Choroid plexus epithelial cell (primary cell): ENCODE measurements at regions not wholly inside any gene's neighbourhood (a gene's known extent, or its start where the extent isn't known, plus 50 kb on each side); places are given as distances from the start of the nearest gene placed in this dataset.

ENCODE experiments used
- DNase-seq: peaks from one replicate; pipeline ENCODE4 v3.0.0-alpha.2; 2010; ENCODE audit warnings: low read depth
- H3K4me3 ChIP-seq: 2 replicates; pipeline ENCODE4 v1.5.1; 2011; ENCODE audit warnings: low read depth, mild to moderate bottlenecking, control low read depth, low read length, moderate library complexity
- TF ChIP-seq, protein P1 (sequence below): conservative IDR thresholded peaks from 2 replicates; pipeline ENCODE4 v1.5.1; 2011; ENCODE audit warnings: low read depth, mild to moderate bottlenecking, control low read depth, inconsistent platforms, low read length, moderate library complexity

DNA sequence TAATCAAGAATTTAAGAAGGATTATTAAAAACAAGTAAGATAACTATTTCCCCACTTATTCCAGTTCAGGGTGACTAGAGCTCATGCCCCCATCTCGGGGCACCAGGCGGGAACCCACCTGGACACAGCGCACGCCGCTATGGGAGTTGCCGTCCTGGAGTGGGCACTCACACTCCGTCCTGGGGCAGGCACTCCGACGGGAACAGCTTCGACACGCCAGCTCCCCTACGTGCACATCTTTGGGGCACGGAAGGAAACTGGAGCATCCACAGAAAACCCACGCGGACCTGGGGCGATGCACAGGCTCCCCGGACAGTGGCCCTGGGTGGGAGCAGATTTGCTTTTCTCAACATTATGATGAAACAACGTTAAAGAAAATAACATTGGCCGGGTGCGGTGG lies 52.0 kb upstream of the GATA5 start:
- TF ChIP-seq, protein P1, sequence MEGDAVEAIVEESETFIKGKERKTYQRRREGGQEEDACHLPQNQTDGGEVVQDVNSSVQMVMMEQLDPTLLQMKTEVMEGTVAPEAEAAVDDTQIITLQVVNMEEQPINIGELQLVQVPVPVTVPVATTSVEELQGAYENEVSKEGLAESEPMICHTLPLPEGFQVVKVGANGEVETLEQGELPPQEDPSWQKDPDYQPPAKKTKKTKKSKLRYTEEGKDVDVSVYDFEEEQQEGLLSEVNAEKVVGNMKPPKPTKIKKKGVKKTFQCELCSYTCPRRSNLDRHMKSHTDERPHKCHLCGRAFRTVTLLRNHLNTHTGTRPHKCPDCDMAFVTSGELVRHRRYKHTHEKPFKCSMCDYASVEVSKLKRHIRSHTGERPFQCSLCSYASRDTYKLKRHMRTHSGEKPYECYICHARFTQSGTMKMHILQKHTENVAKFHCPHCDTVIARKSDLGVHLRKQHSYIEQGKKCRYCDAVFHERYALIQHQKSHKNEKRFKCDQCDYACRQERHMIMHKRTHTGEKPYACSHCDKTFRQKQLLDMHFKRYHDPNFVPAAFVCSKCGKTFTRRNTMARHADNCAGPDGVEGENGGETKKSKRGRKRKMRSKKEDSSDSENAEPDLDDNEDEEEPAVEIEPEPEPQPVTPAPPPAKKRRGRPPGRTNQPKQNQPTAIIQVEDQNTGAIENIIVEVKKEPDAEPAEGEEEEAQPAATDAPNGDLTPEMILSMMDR: no peak
- DNase-seq: no peak
- no peak overlapping the region for H3K4me3 ChIP-seq

DNA sequence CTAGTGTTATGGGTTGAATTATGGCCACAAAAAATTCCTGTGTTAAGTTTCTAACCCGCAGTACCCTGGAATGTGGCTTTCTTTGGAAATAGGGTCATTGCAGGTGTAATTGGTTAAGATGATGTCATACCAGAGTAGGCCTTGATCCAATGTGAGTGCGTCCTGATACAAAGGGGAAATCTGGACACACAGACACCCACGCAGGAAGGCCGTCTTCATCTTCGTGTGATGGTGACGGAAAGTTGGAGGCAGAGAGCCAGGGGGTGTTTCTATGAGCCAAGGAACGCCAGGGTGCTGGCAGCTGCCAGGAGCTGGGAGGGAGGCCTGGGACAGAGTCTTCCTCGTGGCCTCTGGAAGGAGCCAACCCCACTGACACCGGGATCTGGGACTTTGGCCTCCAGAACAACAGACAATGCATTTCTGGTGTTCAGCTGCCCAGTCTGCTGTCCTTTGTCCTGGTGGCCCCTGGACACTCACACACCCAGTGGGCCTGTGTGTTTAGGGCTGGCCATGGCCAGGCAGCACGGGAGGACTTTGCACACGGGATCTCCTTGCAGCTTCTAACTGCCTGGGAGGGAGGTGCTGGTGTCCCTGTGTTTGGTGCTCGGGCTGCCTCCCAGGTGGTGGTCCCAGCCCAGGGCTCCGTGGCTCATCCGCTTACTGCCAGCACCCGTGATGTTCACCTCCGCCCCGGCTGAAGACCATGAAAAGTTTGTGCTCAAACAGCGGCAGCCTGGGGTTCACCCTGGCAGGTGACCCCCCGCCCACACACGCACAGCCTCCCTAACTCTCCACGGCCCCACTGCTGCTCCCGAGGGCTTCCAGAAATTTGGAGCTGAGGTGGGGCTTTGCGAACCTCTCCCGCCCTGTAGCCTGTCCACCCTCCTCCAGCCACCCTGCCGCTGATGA lies 53.4 kb upstream of the GATA5 start:
- TF ChIP-seq, protein P1: no peak
- no peak overlapping the region for H3K4me3 ChIP-seq
- DNase-seq: no peak

DNA sequence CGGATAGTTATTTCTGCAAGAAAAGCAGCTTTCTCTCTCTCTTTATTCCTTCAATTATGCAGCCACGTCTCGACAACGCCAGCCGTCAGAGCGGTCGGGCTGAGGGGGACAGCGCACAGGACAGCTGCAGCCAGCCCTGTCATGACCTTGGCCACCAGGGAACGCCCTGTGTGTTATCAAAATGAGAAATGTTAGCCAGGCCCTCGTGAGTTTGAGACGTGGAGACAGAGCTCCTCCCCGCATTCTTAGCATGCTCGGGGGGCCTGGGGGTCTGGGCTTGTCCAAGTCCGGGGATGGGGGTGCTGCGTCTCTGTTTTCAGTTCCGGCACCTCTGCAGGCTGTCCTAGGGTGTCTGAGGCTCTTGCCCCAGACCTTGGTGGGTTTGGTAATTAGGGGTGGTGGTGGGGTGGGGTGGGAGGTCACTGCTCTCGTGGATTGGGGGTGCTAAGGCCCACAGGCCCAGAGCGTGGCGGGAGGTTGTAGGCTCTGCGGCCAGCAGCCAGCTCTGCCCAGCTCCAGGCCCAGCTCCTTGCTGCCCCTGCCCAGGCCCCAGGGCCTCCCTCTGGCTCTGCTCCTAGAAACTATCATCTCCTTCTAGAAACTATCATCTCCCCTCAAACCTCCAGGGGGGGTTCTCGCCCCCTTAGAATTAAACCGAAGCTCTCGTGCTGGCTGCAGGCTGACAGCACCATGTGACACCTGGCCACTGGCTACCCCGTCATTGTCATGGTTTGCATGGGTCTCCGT lies 54.3 kb upstream of the GATA5 start:
- TF ChIP-seq, protein P1: no peak
- no peak for DNase-seq
- no peak overlapping the region for H3K4me3 ChIP-seq

GRCh38 chr20:62530643-62531032 lies 54.8 kb upstream of the GATA5 start:
- no peak overlapping the region for H3K4me3 ChIP-seq
- TF ChIP-seq, protein P1: no peak
- no peak for DNase-seq

GRCh38 chr20:62531046-62531838 lies 55.4 kb upstream of the GATA5 start:
- TF ChIP-seq, protein P1: no peak
- H3K4me3 ChIP-seq: no peak overlapping the region
- DNase-seq: no peak

DNA sequence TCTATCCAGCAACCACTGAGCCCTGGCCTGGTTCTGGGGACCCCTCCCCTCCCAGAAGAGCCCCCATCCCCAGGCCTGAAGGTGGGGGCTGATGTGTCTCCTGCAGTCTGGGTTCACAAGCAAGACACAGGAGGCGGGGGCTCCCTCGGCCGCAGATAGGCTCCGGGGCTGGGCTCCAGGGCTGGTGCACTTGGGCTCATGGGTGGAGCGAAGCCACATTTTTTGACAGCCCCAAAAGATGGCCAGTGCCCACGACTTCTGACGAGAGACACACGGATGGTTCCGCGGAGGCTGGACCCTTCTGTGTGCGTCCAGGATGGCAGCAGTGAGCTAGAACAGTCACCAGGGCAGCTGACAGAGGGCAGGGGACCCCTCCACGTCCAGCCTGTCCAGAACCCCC lies 57.1 kb upstream of the GATA5 start:
- TF ChIP-seq, protein P1: no peak
- no peak for DNase-seq
- no peak overlapping the region for H3K4me3 ChIP-seq
